ENCODE measurements at regions not wholly inside any gene's neighbourhood (a gene's known extent, or its start where the extent isn't known, plus 50 kb on each side); places are given as distances from the start of the nearest gene placed in this dataset.

DNA sequence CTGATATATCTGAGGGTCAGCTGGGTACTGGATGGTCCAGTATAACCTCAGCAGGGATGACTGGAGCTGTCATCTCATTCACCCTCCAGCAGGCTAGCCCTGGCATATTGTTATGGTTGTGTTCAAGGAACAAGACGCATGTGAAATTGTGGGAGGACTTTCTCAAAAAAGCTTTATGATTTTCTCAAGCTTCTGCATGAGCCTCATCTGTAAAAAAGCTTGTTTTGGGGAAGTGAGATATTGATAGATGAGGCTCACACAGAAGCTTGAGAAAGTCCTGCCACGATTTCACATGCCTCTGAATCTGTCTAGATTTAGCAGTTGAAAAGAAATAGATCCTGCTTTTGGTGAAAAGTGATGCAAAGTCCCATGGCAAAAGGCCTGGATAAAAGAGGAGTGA lies 93.4 kb downstream of the SPCS3 start:
- Histone ChIP-seq H3K36me3 (ENCODE audit: insufficient read depth, low read length) (no peaks in the 10 kb centered on the region), H3K9ac (ENCODE audit: low read length) (no peak overlapping the region), H3K4me1 (ENCODE audit: insufficient read depth, low read length) (no peaks in the 10 kb centered on the region), H4K20me1 (ENCODE audit: insufficient read depth, low read length) (no peaks in the 10 kb centered on the region), H3K79me2 (ENCODE audit: insufficient read depth, low read length) (no peaks in the 10 kb centered on the region), H3K4me3 (ENCODE audit: insufficient read depth, low read depth, low read length) (no peak overlapping the region), H2AFZ (ENCODE audit: low read depth, low read length) (no peak overlapping the region), H3K27ac (ENCODE audit: low read depth, low read length) (no peak overlapping the region), H3K9me3 (ENCODE audit: insufficient read depth, low read depth, low read length) (no peaks in the 10 kb centered on the region), H3K4me2 (ENCODE audit: low read length) (no peak overlapping the region), H3K27me3 (ENCODE audit: insufficient read depth, low read length) (no peaks in the 10 kb centered on the region)
- H3K4me3 Mint-ChIP-seq (ENCODE audit: unreplicated experiment) = no peak overlapping the region
- H3K27me3 Mint-ChIP-seq (ENCODE audit: low read depth, unreplicated experiment) = no peaks in the 10 kb centered on the region
- DNase-seq (ENCODE audit: low read depth) (no peak), FAIRE-seq (no peak)
- peaks cover 12% of the 10 kb centered on the region for H3K4me1 Mint-ChIP-seq (ENCODE audit: low read depth, unreplicated experiment)
- TF ChIP-seq, protein P1, sequence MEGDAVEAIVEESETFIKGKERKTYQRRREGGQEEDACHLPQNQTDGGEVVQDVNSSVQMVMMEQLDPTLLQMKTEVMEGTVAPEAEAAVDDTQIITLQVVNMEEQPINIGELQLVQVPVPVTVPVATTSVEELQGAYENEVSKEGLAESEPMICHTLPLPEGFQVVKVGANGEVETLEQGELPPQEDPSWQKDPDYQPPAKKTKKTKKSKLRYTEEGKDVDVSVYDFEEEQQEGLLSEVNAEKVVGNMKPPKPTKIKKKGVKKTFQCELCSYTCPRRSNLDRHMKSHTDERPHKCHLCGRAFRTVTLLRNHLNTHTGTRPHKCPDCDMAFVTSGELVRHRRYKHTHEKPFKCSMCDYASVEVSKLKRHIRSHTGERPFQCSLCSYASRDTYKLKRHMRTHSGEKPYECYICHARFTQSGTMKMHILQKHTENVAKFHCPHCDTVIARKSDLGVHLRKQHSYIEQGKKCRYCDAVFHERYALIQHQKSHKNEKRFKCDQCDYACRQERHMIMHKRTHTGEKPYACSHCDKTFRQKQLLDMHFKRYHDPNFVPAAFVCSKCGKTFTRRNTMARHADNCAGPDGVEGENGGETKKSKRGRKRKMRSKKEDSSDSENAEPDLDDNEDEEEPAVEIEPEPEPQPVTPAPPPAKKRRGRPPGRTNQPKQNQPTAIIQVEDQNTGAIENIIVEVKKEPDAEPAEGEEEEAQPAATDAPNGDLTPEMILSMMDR (IDR thresholded peaks at IDR 0.05; ENCODE audit: insufficient read depth, low read depth, low read length) = no peak
- no peak for TF ChIP-seq EZH2 (IDR thresholded peaks at IDR 0.05; ENCODE audit: insufficient read depth, low read length)
- H3K9me3 Mint-ChIP-seq (ENCODE audit: unreplicated experiment) = no peaks in the 10 kb centered on the region
- H3K36me3 Mint-ChIP-seq (ENCODE audit: low read depth, unreplicated experiment) = no peaks in the 10 kb centered on the region
- no peak overlapping the region for H3K27ac Mint-ChIP-seq (ENCODE audit: unreplicated experiment)

- H3K36me3 Mint-ChIP-seq (ENCODE audit: low read depth, unreplicated experiment) = no peaks in the 10 kb centered on the region
- peaks cover 6% of the 10 kb centered on the region for H3K4me1 Mint-ChIP-seq (ENCODE audit: low read depth, unreplicated experiment)
- Histone ChIP-seq H3K36me3 (ENCODE audit: insufficient read depth, low read length) (no peaks in the 10 kb centered on the region), H3K9me3 (ENCODE audit: insufficient read depth, low read depth, low read length) (no peaks in the 10 kb centered on the region), H3K4me2 (ENCODE audit: low read length) (no peak overlapping the region), H3K27ac (ENCODE audit: low read depth, low read length) (no peak overlapping the region), H3K27me3 (ENCODE audit: insufficient read depth, low read length) (no peaks in the 10 kb centered on the region), H3K79me2 (ENCODE audit: insufficient read depth, low read length) (no peaks in the 10 kb centered on the region), H2AFZ (ENCODE audit: low read depth, low read length) (no peak overlapping the region), H3K9ac (ENCODE audit: low read length) (no peak overlapping the region), H3K4me3 (ENCODE audit: insufficient read depth, low read depth, low read length) (no peak overlapping the region), H4K20me1 (ENCODE audit: insufficient read depth, low read length) (no peaks in the 10 kb centered on the region), H3K4me1 (ENCODE audit: insufficient read depth, low read length) (no peaks in the 10 kb centered on the region)
- FAIRE-seq (peak; percentile 63), DNase-seq (ENCODE audit: low read depth) (no peak)
- TF ChIP-seq, protein P1 (IDR thresholded peaks at IDR 0.05; ENCODE audit: insufficient read depth, low read depth, low read length) = no peak
- TF ChIP-seq EZH2 (IDR thresholded peaks at IDR 0.05; ENCODE audit: insufficient read depth, low read length) = no peak
- H3K4me3 Mint-ChIP-seq (ENCODE audit: unreplicated experiment) = no peak overlapping the region
- no peaks in the 10 kb centered on the region for H3K9me3 Mint-ChIP-seq (ENCODE audit: unreplicated experiment)
- no peak overlapping the region for H3K27ac Mint-ChIP-seq (ENCODE audit: unreplicated experiment)
- H3K27me3 Mint-ChIP-seq (ENCODE audit: low read depth, unreplicated experiment) = no peaks in the 10 kb centered on the region
Measured at GRCh38 chr4:176422001-176422400, 102.2 kb downstream of the SPCS3 start.

- no peak overlapping the region for H2AFZ ChIP-seq (ENCODE audit: low read depth, low read length)
- no peak overlapping the region for H3K27ac ChIP-seq (ENCODE audit: low read depth, low read length)
- Mint-ChIP-seq H3K36me3 (ENCODE audit: low read depth, unreplicated experiment) (no peaks in the 10 kb centered on the region), H3K27ac (ENCODE audit: unreplicated experiment) (no peak overlapping the region), H3K4me1 (ENCODE audit: low read depth, unreplicated experiment) (peaks cover 6% of the 10 kb centered on the region), H3K4me3 (ENCODE audit: unreplicated experiment) (no peak overlapping the region), H3K9me3 (ENCODE audit: unreplicated experiment) (no peaks in the 10 kb centered on the region), H3K27me3 (ENCODE audit: low read depth, unreplicated experiment) (no peaks in the 10 kb centered on the region)
- H3K4me2 ChIP-seq (ENCODE audit: low read length) = no peak overlapping the region
- no peak for DNase-seq (ENCODE audit: low read depth)
- no peaks in the 10 kb centered on the region for H3K9me3 ChIP-seq (ENCODE audit: insufficient read depth, low read depth, low read length)
- FAIRE-seq = no peak
- no peaks in the 10 kb centered on the region for H3K36me3 ChIP-seq (ENCODE audit: insufficient read depth, low read length)
- H3K9ac ChIP-seq (ENCODE audit: low read length) = no peak overlapping the region
- no peaks in the 10 kb centered on the region for H3K4me1 ChIP-seq (ENCODE audit: insufficient read depth, low read length)
- no peaks in the 10 kb centered on the region for H3K27me3 ChIP-seq (ENCODE audit: insufficient read depth, low read length)
- no peaks in the 10 kb centered on the region for H3K79me2 ChIP-seq (ENCODE audit: insufficient read depth, low read length)
- TF ChIP-seq EZH2 (IDR thresholded peaks at IDR 0.05; ENCODE audit: insufficient read depth, low read length) = no peak
- TF ChIP-seq, protein P1 (IDR thresholded peaks at IDR 0.05; ENCODE audit: insufficient read depth, low read depth, low read length) = no peak
- no peaks in the 10 kb centered on the region for H4K20me1 ChIP-seq (ENCODE audit: insufficient read depth, low read length)
- no peak overlapping the region for H3K4me3 ChIP-seq (ENCODE audit: insufficient read depth, low read depth, low read length)
Measured at GRCh38 chr4:176422511-176422910, 102.7 kb downstream of the SPCS3 start.

Measured in astrocyte (in vitro differentiated cells and primary cell).